ENCODE measurements at regions not wholly inside any gene's neighbourhood (a gene's known extent, or its start where the extent isn't known, plus 50 kb on each side); places are given as distances from the start of the nearest gene placed in this dataset.

- intact Hi-C loops (cut with micrococcal nuclease) (no loop called here), in situ Hi-C loops (cut with MboI; ENCODE audit: low sequenced_read_pairs) (no loop called here), dilution Hi-C loops (cut with HindIII; ENCODE audit: low sequenced_read_pairs, unreplicated experiment) (no loop called here)
- H4K5ac ChIP-seq (ENCODE audit: low read depth, low read length), result no peak overlapping the region
- no peak for ATAC-seq (ENCODE audit: low read depth)
- H3K4me2 ChIP-seq (ENCODE audit: low read depth, low read length), result no peak overlapping the region
- no peak overlapping the region for H2AFZ ChIP-seq (replicated peaks; ENCODE audit: low read length, poor library complexity)
- ChIA-PET CTCF (no interaction called here), POLR2A (ENCODE audit: unreplicated experiment) (no interaction called here)
- no peaks in the 10 kb centered on the region for H3K4me1 ChIP-seq (ENCODE audit: control insufficient read depth, insufficient read depth, low read length)
- H3K9me3 ChIP-seq (ENCODE audit: control insufficient read depth, insufficient read depth, low read length), result no peaks in the 10 kb centered on the region
- peaks cover 7% of the 10 kb centered on the region for H3K27me3 ChIP-seq (ENCODE audit: control insufficient read depth, insufficient read depth, low read length)
- no peak overlapping the region for H2BK20ac ChIP-seq (ENCODE audit: low read depth, low read length)
- no peak overlapping the region for H4K8ac ChIP-seq (ENCODE audit: low read depth in 2 of 2, low read length in 2 of 2)
- no peak for TF ChIP-seq MAZ (IDR thresholded peaks at IDR 0.05; ENCODE audit: borderline replicate concordance, low read depth, low read length)
- TF ChIP-seq, protein P1, sequence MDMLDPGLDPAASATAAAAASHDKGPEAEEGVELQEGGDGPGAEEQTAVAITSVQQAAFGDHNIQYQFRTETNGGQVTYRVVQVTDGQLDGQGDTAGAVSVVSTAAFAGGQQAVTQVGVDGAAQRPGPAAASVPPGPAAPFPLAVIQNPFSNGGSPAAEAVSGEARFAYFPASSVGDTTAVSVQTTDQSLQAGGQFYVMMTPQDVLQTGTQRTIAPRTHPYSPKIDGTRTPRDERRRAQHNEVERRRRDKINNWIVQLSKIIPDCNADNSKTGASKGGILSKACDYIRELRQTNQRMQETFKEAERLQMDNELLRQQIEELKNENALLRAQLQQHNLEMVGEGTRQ (IDR thresholded peaks at IDR 0.05; ENCODE audit: low read depth, low read length), result no peak
- TF ChIP-seq SMC3 (IDR thresholded peaks at IDR 0.05; ENCODE audit: low read depth, low read length), result no peak
- no peak for TF ChIP-seq RCOR1 (IDR thresholded peaks at IDR 0.05; ENCODE audit: insufficient replicate concordance, low read length)
- TF ChIP-seq MAFK (IDR thresholded peaks at IDR 0.05; ENCODE audit: low read depth, low read length), result no peak
- TF ChIP-seq RAD21 (IDR thresholded peaks at IDR 0.05; ENCODE audit: low read length), result no peak
- H3K36me3 ChIP-seq (ENCODE audit: control insufficient read depth, insufficient read depth, low read length), result no peaks in the 10 kb centered on the region
- H3K27ac ChIP-seq (ENCODE audit: insufficient read depth, low read length), result no peak overlapping the region
- no peak overlapping the region for H3K14ac ChIP-seq (replicated peaks; ENCODE audit: low read depth, low read length)
- no CpG with 5 or more reads among the region's 1 CpG for WGBS, 2 experiments (ENCODE audit: extremely low coverage in 2 of 2, insufficient read length in 1 of 2)
- H2AK9ac ChIP-seq (replicated peaks; ENCODE audit: low read depth, low read length, poor library complexity), result no peak overlapping the region
- no peak overlapping the region for H4K91ac ChIP-seq (ENCODE audit: insufficient read depth, low read depth, low read length)
- H2BK5ac ChIP-seq (ENCODE audit: low read depth, low read length, poor library complexity, severe bottlenecking), result no peak overlapping the region
- DNase-seq, result no peak
- H3K56ac ChIP-seq (ENCODE audit: extremely low read depth, insufficient read depth, low read length), result no peak overlapping the region
- no peak overlapping the region for H3K4ac ChIP-seq (ENCODE audit: low read depth, low read length)
- H3K9me1 ChIP-seq (ENCODE audit: insufficient read depth, low read length), result no peaks in the 10 kb centered on the region
- BruUV-seq (replicated peaks), result no TSS peak
- no peak overlapping the region for H3K4me3 ChIP-seq (ENCODE audit: insufficient read depth, low read depth, low read length)
- no peaks in the 10 kb centered on the region for H4K20me1 ChIP-seq (ENCODE audit: insufficient read depth, low read length)
- H3K18ac ChIP-seq (ENCODE audit: low read depth, low read length), result no peak overlapping the region
- H3K79me1 ChIP-seq (ENCODE audit: low read depth in 1 of 2, low read length in 2 of 2), result no peaks in the 10 kb centered on the region
- H2AK5ac ChIP-seq (ENCODE audit: low read depth, low read length), result no peak overlapping the region
- no peak overlapping the region for H2BK120ac ChIP-seq (ENCODE audit: low read depth, low read length)
- no peak overlapping the region for H3K9ac ChIP-seq (ENCODE audit: low read depth, low read length)
- no peak overlapping the region for H2BK15ac ChIP-seq (ENCODE audit: low read depth, low read length)
- no peak overlapping the region for H3K23ac ChIP-seq (ENCODE audit: low read depth, low read length)
Observed at GRCh38 chr3:44079916-44080315, 161.8 kb upstream of the TOPAZ1 start.

All from IMR-90 (cell line).